ENCODE measurements at regions not wholly inside any gene's neighbourhood (a gene's known extent, or its start where the extent isn't known, plus 50 kb on each side); places are given as distances from the start of the nearest gene placed in this dataset.

GRCh38 chr18:10265560-10266333 is 188.7 kb upstream of the APCDD1 start:
- Histone ChIP-seq H3K4me3 (no peak overlapping the region), H3K36me3 (no peaks in the 10 kb centered on the region), H3K27ac (no peak overlapping the region), H3K9me3 (no peaks in the 10 kb centered on the region), H3K27me3 (no peaks in the 10 kb centered on the region), H3K4me1 (peaks cover 11 to 19% of the 10 kb centered on the region in 2 donors)
- TF ChIP-seq CTCF (IDR thresholded peaks at IDR 0.05) = no peak
- DNase-seq (ENCODE audit: low spot score in 2 of 2) = no peak
- intact Hi-C loops (cut with DNase I) = no loop called here

DNA sequence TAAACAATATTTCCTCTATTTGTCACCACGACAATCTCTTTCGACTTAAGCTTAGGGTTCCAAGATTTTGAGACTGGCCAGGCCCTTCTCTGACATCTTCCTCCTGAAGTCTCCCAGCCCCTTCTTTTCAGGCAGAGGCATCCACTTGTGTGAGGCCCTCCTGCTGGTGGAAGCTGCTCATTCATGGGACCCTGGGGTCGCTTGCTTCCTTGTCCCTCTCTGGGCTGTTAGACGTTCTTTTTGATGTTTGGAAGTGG is 188.2 kb upstream of the APCDD1 start:
- H3K27ac ChIP-seq = no peak overlapping the region
- peaks cover 11 to 19% of the 10 kb centered on the region in 2 donors for H3K4me1 ChIP-seq
- H3K27me3 ChIP-seq = no peaks in the 10 kb centered on the region
- no peak for DNase-seq (ENCODE audit: low spot score in 2 of 2)
- no peaks in the 10 kb centered on the region for H3K9me3 ChIP-seq
- TF ChIP-seq CTCF (IDR thresholded peaks at IDR 0.05) = no peak
- H3K36me3 ChIP-seq = no peaks in the 10 kb centered on the region
- no peak overlapping the region for H3K4me3 ChIP-seq
- intact Hi-C loops (cut with DNase I) = no loop called here

DNA sequence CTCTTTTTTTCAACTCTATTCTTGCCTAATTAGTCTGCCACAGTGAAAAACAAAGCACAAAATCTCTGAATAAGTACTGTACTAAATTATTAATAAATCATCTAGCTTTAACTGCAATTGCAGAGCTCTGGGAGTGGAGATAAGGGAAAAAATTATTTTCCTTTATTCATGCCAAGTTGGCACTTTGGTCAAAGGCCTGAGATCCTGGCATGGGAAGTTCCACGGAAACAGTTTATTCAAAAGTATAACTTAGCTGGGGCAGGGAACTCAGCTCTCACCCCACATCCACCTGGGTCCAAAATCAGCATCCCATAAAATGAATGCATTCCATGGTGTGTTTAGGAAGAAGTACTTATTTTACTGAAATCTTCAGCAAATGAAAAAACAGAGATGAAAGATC is 185.2 kb upstream of the APCDD1 start:
- no peak overlapping the region for H3K4me3 ChIP-seq
- peaks cover 11 to 19% of the 10 kb centered on the region in 2 donors for H3K4me1 ChIP-seq
- H3K9me3 ChIP-seq = no peaks in the 10 kb centered on the region
- no peaks in the 10 kb centered on the region for H3K36me3 ChIP-seq
- H3K27ac ChIP-seq = peak overlapping the region; percentile 42 to 46
- TF ChIP-seq CTCF (IDR thresholded peaks at IDR 0.05) = no peak
- H3K27me3 ChIP-seq = no peaks in the 10 kb centered on the region
- intact Hi-C loops (cut with DNase I) = no loop called here
- DNase-seq (ENCODE audit: low spot score in 2 of 2) = no peak

GRCh38 chr18:10270151-10270571 is 184.3 kb upstream of the APCDD1 start:
- no peaks in the 10 kb centered on the region for H3K36me3 ChIP-seq
- H3K27me3 ChIP-seq = no peaks in the 10 kb centered on the region
- TF ChIP-seq CTCF (IDR thresholded peaks at IDR 0.05) = no peak
- peaks cover 11 to 19% of the 10 kb centered on the region in 2 donors for H3K4me1 ChIP-seq
- H3K4me3 ChIP-seq = no peak overlapping the region
- no peaks in the 10 kb centered on the region for H3K9me3 ChIP-seq
- DNase-seq (ENCODE audit: low spot score in 2 of 2) = no peak
- peak overlapping the region; percentile 42 to 46 for H3K27ac ChIP-seq
- intact Hi-C loops (cut with DNase I) = no loop called here

GRCh38 chr18:10271481-10271880 is 183.0 kb upstream of the APCDD1 start:
- DNase-seq (ENCODE audit: low spot score in 2 of 2) = no peak
- H3K36me3 ChIP-seq = no peaks in the 10 kb centered on the region
- intact Hi-C loops (cut with DNase I) = no loop called here
- no peaks in the 10 kb centered on the region for H3K27me3 ChIP-seq
- H3K4me1 ChIP-seq = peaks cover 11 to 19% of the 10 kb centered on the region in 2 donors
- TF ChIP-seq CTCF (IDR thresholded peaks at IDR 0.05) = no peak
- H3K27ac ChIP-seq = no peak overlapping the region
- no peak overlapping the region for H3K4me3 ChIP-seq
- no peaks in the 10 kb centered on the region for H3K9me3 ChIP-seq

DNA sequence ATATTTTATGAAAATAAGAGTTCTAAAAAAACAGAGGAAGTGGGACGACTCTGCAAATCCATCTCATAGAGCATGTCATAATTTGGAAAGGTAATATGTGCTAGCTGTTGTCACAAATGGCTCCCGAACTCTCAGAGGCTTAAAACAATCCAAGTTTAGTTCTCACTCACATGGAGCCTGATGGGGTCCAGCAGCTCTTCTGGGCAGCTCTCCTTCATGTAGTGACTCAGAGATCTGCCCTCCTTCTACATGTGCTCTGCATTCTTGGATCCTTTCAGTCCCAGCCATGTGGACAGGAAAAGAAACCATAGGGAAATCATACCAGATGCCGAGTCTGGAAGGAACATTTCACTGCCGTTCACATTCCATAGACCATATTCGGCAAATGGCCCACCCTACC is 180.1 kb upstream of the APCDD1 start:
- Histone ChIP-seq H3K9me3 (no peaks in the 10 kb centered on the region), H3K36me3 (no peaks in the 10 kb centered on the region), H3K4me1 (peaks cover 9 to 13% of the 10 kb centered on the region in 2 donors), H3K27ac (no peak overlapping the region), H3K27me3 (no peaks in the 10 kb centered on the region), H3K4me3 (no peak overlapping the region)
- intact Hi-C loops (cut with DNase I) = no loop called here
- TF ChIP-seq CTCF (IDR thresholded peaks at IDR 0.05) = no peak
- no peak for DNase-seq (ENCODE audit: low spot score in 2 of 2)
